ENCODE measurements at regions not wholly inside any gene's neighbourhood (a gene's known extent, or its start where the extent isn't known, plus 50 kb on each side); places are given as distances from the start of the nearest gene placed in this dataset.

DNA sequence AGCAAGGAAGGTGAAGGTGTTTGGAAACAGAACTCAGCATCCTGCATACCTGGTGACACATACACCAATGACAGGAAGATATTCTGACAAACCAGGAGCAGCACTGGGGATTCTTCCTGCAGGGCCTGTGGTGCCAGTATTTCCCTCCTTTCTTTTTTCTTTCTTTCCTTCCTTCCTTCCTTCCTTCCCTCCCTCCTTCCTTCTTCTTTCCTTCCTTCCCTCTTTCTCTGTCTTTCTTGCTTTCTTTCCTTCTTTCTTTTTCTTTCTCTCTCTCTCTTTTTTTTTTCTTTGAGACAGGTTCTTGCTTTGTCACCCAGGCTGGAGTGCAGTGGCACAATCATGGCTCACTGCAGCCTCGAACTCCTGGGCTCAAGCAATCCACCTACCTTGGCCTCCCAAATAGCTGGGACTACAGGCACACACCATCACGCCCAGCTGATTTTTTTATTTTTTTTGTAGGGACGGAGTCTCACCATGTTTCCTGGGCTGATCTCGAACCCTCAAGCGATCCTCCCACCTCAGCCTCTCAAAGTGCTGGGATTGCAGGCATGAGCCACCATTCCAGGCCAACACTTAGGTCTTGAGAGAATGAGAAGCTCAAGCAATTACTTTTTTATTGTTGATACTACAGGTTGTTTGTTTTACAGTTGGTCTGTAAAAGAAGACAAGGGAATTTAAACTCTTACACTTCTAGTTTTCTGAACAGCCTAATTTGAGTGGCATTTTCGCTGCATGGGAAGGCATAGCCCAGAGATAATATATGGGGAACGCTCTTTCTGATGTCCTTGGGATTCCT is 54.7 kb upstream of the GATA6 start:
- Histone ChIP-seq H3K27ac (ENCODE audit: low read depth, low read length) (no peak overlapping the region), H3K27me3 (ENCODE audit: insufficient read depth, low read length) (no peaks in the 10 kb centered on the region), H3K36me3 (ENCODE audit: insufficient read depth, low read length) (no peaks in the 10 kb centered on the region), H3K9ac (ENCODE audit: low read depth, low read length) (no peak overlapping the region), H3K4me3 (ENCODE audit: low read length) (no peak overlapping the region), H3K4me1 (ENCODE audit: insufficient read depth, low read length) (no peaks in the 10 kb centered on the region), H3K9me3 (ENCODE audit: insufficient read depth, low read depth, low read length) (no peaks in the 10 kb centered on the region)
- 95% methylated on average over 7 of the region's 7 CpGs for WGBS

DNA sequence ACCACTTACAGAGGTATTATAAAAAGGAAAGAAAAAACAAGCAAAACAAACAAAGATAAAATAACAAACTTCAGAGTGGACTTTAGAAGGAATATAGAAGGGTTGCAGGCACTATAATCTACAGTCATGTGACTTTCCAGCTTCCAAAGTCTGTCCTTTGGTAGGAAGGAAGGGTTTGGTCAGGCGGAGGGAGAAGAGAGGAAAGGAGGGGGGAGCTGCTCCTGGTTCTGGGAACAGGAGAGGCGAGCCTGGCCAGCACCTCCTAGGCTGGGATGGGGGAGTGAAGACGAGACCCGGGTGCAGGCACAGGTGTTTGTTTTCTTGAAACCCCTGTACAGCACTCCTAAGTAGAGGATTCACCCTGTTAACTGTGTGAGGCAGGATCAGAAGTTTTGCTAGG is 53.8 kb upstream of the GATA6 start:
- H3K9me3 ChIP-seq (ENCODE audit: insufficient read depth, low read depth, low read length): no peaks in the 10 kb centered on the region
- no peak overlapping the region for H3K9ac ChIP-seq (ENCODE audit: low read depth, low read length)
- no peaks in the 10 kb centered on the region for H3K36me3 ChIP-seq (ENCODE audit: insufficient read depth, low read length)
- 71% methylated on average over 4 of the region's 4 CpGs for WGBS
- no peaks in the 10 kb centered on the region for H3K27me3 ChIP-seq (ENCODE audit: insufficient read depth, low read length)
- no peaks in the 10 kb centered on the region for H3K4me1 ChIP-seq (ENCODE audit: insufficient read depth, low read length)
- H3K27ac ChIP-seq (ENCODE audit: low read depth, low read length): no peak overlapping the region
- H3K4me3 ChIP-seq (ENCODE audit: low read length): no peak overlapping the region

All from HUES64 (cell line).